ENCODE measurements at regions not wholly inside any gene's neighbourhood (a gene's known extent, or its start where the extent isn't known, plus 50 kb on each side); places are given as distances from the start of the nearest gene placed in this dataset.
A peak's percentile ranks its signal among the peaks of the same experiment; 100 is the strongest.

- no peak for DNase-seq
Measured at GRCh38 chr3:115254492-115255196, 107.6 kb upstream of the ZBTB20 start.

GRCh38 chr3:115255197-115255585, 108.1 kb upstream of the ZBTB20 start:
- DNase-seq = no peak

GRCh38 chr3:115270849-115271248, 123.8 kb upstream of the ZBTB20 start:
- peak; percentile 90 for DNase-seq

- peak; percentile 98 for DNase-seq
Measured at GRCh38 chr3:115272036-115272824, 125.1 kb upstream of the ZBTB20 start.

- no peak for DNase-seq
Measured at GRCh38 chr3:115275896-115276295, 128.8 kb upstream of the ZBTB20 start.

GRCh38 chr3:115279939-115280338, 132.9 kb upstream of the ZBTB20 start:
- no peak for DNase-seq

- DNase-seq = no peak
Measured at GRCh38 chr3:115280506-115280905, 133.4 kb upstream of the ZBTB20 start.

GRCh38 chr3:115281697-115282675, 134.9 kb upstream of the ZBTB20 start:
- DNase-seq = no peak

GRCh38 chr3:115284980-115285379, 137.9 kb upstream of the ZBTB20 start:
- DNase-seq = no peak

- no peak for DNase-seq
Measured at GRCh38 chr3:115286529-115287197, 139.6 kb upstream of the ZBTB20 start.

GRCh38 chr3:115287198-115287597, 140.1 kb upstream of the ZBTB20 start:
- DNase-seq = no peak

- no peak for DNase-seq
Measured at GRCh38 chr3:115292131-115292530, 145.0 kb upstream of the ZBTB20 start.

GRCh38 chr3:115292677-115293165, 145.6 kb upstream of the ZBTB20 start:
- DNase-seq = no peak

GRCh38 chr3:115293321-115293720, 146.2 kb upstream of the ZBTB20 start:
- no peak for DNase-seq

- no peak for DNase-seq
Measured at GRCh38 chr3:115301364-115301860, 154.3 kb upstream of the ZBTB20 start.

GRCh38 chr3:115317953-115318352, 170.9 kb upstream of the ZBTB20 start:
- DNase-seq = peak; percentile 9

- peak; percentile 91 for DNase-seq
Measured at GRCh38 chr3:115321400-115321805, 174.3 kb upstream of the ZBTB20 start.

GRCh38 chr3:115322901-115323300, 175.8 kb upstream of the ZBTB20 start:
- DNase-seq = no peak

- DNase-seq = no peak
Measured at GRCh38 chr3:115323380-115323779, 176.3 kb upstream of the ZBTB20 start.

GRCh38 chr3:115324056-115324455, 177.0 kb upstream of the ZBTB20 start:
- no peak for DNase-seq

GRCh38 chr3:115325539-115325938, 178.5 kb upstream of the ZBTB20 start:
- DNase-seq = no peak

- no peak for DNase-seq
Measured at GRCh38 chr3:115330430-115330829, 183.3 kb upstream of the ZBTB20 start.

Measured in NCI-H146 (cell line).